ENCODE measurements at regions not wholly inside any gene's neighbourhood (a gene's known extent, or its start where the extent isn't known, plus 50 kb on each side); places are given as distances from the start of the nearest gene placed in this dataset.

DNA sequence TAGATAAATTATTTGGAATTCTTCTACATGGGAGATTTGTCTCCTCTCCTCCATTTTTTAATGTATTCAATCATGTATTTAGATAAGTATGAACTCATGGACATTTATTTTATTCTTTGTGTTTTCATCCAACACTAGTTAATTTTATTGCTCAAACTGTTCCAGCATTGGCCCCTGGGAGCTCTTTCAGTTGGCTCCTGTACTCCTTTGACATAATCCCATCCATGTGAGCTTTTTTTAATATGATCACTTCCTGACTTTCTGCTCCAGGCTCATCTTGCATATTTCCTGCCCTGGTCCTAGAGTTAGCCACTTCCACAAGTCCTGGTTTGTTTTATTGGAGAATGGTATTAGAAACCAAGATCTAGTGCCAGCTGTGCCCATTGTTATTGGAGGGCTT lies 419.0 kb upstream of the CDH11 start:
- H3K27ac Mint-ChIP-seq: no peak overlapping the region
- ATAC-seq (ENCODE audit: low read depth in 2 of 2): no peak
- H3K4me1 Mint-ChIP-seq: no peaks in the 10 kb centered on the region
- no peaks in the 10 kb centered on the region for H3K27me3 Mint-ChIP-seq
- H3K36me3 Mint-ChIP-seq: no peaks in the 10 kb centered on the region
- H3K4me3 Mint-ChIP-seq: no peak overlapping the region
- H3K9me3 Mint-ChIP-seq: peaks cover 0 to 18% (median 5%) of the 10 kb centered on the region in 7 donors
- no peak for DNase-seq

DNA sequence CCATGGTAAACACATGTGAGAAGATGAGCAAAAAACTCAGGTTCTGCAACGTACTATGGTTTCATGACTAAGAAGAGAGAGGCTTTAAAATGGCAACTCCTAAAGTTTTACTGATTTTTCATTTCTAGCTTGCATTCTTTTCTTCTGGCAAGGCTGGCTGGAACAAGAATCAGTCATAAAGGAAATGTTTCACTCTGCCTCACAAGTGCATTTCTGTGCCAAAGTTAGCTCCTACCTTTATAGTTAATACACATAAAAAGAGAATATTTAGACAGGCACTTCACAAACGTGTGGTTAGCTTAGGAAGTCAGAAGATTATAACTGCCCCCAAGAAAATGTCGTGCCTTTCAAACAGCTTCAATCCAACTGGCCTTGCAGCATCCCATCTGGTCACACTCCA lies 417.1 kb upstream of the CDH11 start:
- DNase-seq (no peak), ATAC-seq (ENCODE audit: low read depth in 2 of 2) (no peak)
- Mint-ChIP-seq H3K36me3 (no peaks in the 10 kb centered on the region), H3K4me3 (no peak overlapping the region), H3K27me3 (no peaks in the 10 kb centered on the region), H3K9me3 (peaks cover 0 to 21% (median 5%) of the 10 kb centered on the region in 7 donors), H3K4me1 (no peaks in the 10 kb centered on the region), H3K27ac (no peak overlapping the region)

DNA sequence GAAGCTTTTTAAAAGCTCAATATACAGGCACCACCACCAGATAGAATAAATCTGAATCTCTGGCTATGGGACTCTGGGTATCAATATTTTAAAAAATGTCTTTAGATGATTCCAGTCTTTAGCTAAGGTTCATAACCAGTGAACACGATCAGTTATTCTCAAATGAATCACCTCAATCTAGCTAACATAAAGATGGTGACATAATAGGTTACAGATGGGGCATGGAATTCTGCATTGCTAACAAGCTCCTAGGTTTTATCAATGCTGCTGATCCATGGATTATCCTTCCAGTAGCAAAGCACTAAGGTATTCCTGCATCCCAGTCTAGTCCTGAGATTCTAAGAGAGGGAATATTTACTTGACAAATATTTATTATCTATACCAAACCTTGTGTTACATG lies 415.5 kb upstream of the CDH11 start:
- no peaks in the 10 kb centered on the region for H3K27me3 Mint-ChIP-seq
- DNase-seq: no peak
- no peak for ATAC-seq (ENCODE audit: low read depth in 2 of 2)
- no peak overlapping the region for H3K27ac Mint-ChIP-seq
- peaks cover 0 to 14% (median 5%) of the 10 kb centered on the region in 7 donors for H3K9me3 Mint-ChIP-seq
- H3K36me3 Mint-ChIP-seq: no peaks in the 10 kb centered on the region
- H3K4me1 Mint-ChIP-seq: no peaks in the 10 kb centered on the region
- no peak overlapping the region for H3K4me3 Mint-ChIP-seq

DNA sequence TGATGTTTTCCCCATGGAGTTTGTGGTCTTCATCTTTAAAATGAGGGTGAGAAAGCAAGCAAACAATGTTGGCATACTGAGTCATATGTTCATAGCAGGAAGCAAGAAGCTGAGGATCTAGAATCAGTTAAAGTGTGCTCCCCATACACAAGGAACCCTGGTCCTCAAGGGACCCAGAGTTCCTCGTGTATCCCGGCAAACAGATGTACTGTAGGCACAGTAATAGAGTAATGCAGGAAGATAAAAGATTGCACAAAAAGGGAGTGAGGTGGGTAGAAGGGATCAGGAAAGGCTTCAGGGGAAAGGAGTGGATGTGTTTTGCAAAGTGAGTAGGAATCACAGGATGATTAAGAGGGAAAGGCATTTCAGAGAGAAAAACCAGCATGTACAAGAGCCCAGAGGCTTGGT lies 412.3 kb upstream of the CDH11 start:
- Mint-ChIP-seq H3K4me3 (no peak overlapping the region), H3K9me3 (peaks cover 0 to 18% (median 5%) of the 10 kb centered on the region in 7 donors), H3K27me3 (no peaks in the 10 kb centered on the region), H3K27ac (no peak overlapping the region), H3K4me1 (no peaks in the 10 kb centered on the region), H3K36me3 (peaks cover 0 to 4% of the 10 kb centered on the region in 2 donors)
- ATAC-seq (ENCODE audit: low read depth in 2 of 2) (no peak), DNase-seq (no peak)

- Mint-ChIP-seq H3K27me3 (no peaks in the 10 kb centered on the region), H3K36me3 (peaks cover 0 to 4% of the 10 kb centered on the region in 2 donors), H3K9me3 (peaks cover 0 to 13% (median 2%) of the 10 kb centered on the region in 7 donors), H3K4me1 (no peaks in the 10 kb centered on the region), H3K27ac (no peak overlapping the region), H3K4me3 (no peak overlapping the region)
- no peak for DNase-seq
- ATAC-seq (ENCODE audit: low read depth in 2 of 2): no peak
These were observed 411.0 kb upstream of the CDH11 start for GRCh38 chr16:65532846-65533245.

- DNase-seq (no peak), ATAC-seq (ENCODE audit: low read depth in 2 of 2) (no peak)
- Mint-ChIP-seq H3K4me1 (no peaks in the 10 kb centered on the region), H3K27me3 (no peaks in the 10 kb centered on the region), H3K27ac (no peak overlapping the region), H3K4me3 (no peak overlapping the region), H3K36me3 (peaks cover 0 to 4% of the 10 kb centered on the region in 2 donors), H3K9me3 (peaks cover 0 to 19% (median 5%) of the 10 kb centered on the region in 7 donors)
These were observed 410.4 kb upstream of the CDH11 start for GRCh38 chr16:65532258-65532657.

DNA sequence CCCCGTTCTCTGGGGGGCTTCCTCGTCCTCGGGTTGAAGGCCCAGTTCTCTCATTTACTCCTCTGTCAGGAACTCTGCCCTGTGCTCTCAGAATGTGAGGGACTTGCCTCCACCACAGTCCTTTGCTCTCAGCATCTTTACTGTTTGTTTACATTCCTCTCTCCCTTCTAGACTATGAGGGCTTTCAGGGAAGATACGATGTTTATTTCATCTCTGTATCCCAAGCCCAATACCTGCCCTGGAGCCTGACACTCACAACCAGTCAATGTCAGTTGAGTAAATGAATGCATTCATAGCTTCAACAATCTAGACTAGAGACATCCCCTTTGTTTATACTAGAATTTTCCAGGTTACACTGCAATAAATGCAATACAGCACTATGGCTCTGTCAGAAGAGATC lies 409.6 kb upstream of the CDH11 start:
- Mint-ChIP-seq H3K27ac (no peak overlapping the region), H3K27me3 (peaks cover 0 to 3% (median 0%) of the 10 kb centered on the region in 3 donors), H3K9me3 (peaks cover 0 to 19% (median 5%) of the 10 kb centered on the region in 7 donors), H3K4me1 (no peaks in the 10 kb centered on the region), H3K4me3 (no peak overlapping the region), H3K36me3 (peaks cover 0 to 4% of the 10 kb centered on the region in 2 donors)
- ATAC-seq (ENCODE audit: low read depth in 2 of 2) (no peak), DNase-seq (no peak)

GRCh38 chr16:65525707-65526106 lies 403.8 kb upstream of the CDH11 start:
- no peak overlapping the region for H3K27ac Mint-ChIP-seq
- no peak overlapping the region for H3K4me3 Mint-ChIP-seq
- H3K4me1 Mint-ChIP-seq: no peaks in the 10 kb centered on the region
- H3K9me3 Mint-ChIP-seq: peaks cover 0 to 11% (median 3%) of the 10 kb centered on the region in 7 donors
- no peaks in the 10 kb centered on the region for H3K36me3 Mint-ChIP-seq
- DNase-seq: no peak
- no peak for ATAC-seq (ENCODE audit: low read depth in 2 of 2)
- peaks cover 0 to 8% (median 0%) of the 10 kb centered on the region in 3 donors for H3K27me3 Mint-ChIP-seq

GRCh38 chr16:65524997-65525396 lies 403.1 kb upstream of the CDH11 start:
- H3K27me3 Mint-ChIP-seq: peaks cover 0 to 8% (median 0%) of the 10 kb centered on the region in 3 donors
- ATAC-seq (ENCODE audit: low read depth in 2 of 2) (no peak), DNase-seq (no peak)
- peaks cover 0 to 11% (median 4%) of the 10 kb centered on the region in 7 donors for H3K9me3 Mint-ChIP-seq
- no peaks in the 10 kb centered on the region for H3K4me1 Mint-ChIP-seq
- H3K27ac Mint-ChIP-seq: no peak overlapping the region
- H3K4me3 Mint-ChIP-seq: no peak overlapping the region
- no peaks in the 10 kb centered on the region for H3K36me3 Mint-ChIP-seq

DNA sequence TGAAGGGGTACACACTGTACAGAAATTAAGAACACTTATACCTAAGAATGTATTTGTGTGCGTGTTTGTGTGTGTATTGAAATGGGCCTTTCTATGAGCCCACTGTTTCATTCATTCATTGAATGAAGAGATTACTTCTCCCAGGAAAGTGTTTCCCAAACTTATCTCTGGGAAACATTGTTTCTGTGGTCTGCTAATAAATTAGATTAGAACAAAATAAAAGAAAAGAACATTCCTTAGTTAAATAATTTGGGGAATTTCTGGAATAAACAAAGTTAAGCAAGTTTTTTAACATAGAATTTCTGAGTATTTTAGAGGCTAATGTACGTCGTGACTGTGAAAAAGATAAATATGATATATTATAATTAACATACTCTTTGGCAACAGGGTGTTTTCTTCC lies 402.4 kb upstream of the CDH11 start:
- no peaks in the 10 kb centered on the region for H3K36me3 Mint-ChIP-seq
- H3K4me1 Mint-ChIP-seq: no peaks in the 10 kb centered on the region
- H3K4me3 Mint-ChIP-seq: no peak overlapping the region
- H3K27ac Mint-ChIP-seq: no peak overlapping the region
- peaks cover 0 to 8% (median 0%) of the 10 kb centered on the region in 3 donors for H3K27me3 Mint-ChIP-seq
- ATAC-seq (ENCODE audit: low read depth in 2 of 2): no peak
- DNase-seq: no peak
- H3K9me3 Mint-ChIP-seq: peaks cover 0 to 11% (median 3%) of the 10 kb centered on the region in 7 donors

DNA sequence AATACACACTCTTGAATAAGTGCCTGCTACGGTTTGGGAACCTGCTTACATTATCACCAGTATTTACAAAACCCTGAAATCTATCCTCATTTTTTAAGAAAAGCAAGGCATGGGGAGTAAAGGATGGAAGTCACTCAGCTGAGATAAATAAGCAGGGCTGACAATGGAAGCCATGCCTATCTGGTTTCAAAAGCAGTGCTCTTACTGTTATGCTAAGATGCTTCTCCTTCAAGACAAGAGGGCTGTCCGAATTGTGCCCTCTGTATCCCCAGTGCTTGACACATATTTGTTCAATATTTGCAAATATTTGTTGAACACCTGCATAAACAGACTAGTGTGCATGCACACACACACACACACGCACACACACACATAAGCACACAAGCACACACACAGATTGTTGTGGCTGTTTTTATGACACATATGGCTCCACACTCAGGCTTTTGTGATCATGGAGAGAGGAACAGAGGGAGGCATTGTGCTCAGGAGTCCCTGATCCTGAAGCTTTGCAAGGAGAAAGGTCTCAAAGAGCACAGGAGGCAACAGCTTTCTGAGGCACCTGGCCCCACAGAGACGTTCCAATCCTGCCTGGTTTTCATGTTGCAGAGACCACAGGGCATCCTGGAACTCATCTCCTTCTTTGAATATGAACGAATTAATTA lies 401.6 kb upstream of the CDH11 start:
- Mint-ChIP-seq H3K9me3 (peaks cover 0 to 11% (median 3%) of the 10 kb centered on the region in 7 donors), H3K4me1 (no peaks in the 10 kb centered on the region), H3K36me3 (no peaks in the 10 kb centered on the region), H3K27me3 (peaks cover 0 to 8% (median 0%) of the 10 kb centered on the region in 3 donors), H3K4me3 (no peak overlapping the region), H3K27ac (no peak overlapping the region)
- ATAC-seq (ENCODE audit: low read depth in 2 of 2) (no peak), DNase-seq (no peak)

GRCh38 chr16:65522412-65522811 lies 400.5 kb upstream of the CDH11 start:
- no peak overlapping the region for H3K4me3 Mint-ChIP-seq
- DNase-seq (no peak), ATAC-seq (ENCODE audit: low read depth in 2 of 2) (no peak)
- H3K9me3 Mint-ChIP-seq: peaks cover 0 to 6% (median 0%) of the 10 kb centered on the region in 7 donors
- no peaks in the 10 kb centered on the region for H3K4me1 Mint-ChIP-seq
- H3K36me3 Mint-ChIP-seq: no peaks in the 10 kb centered on the region
- peaks cover 0 to 8% (median 0%) of the 10 kb centered on the region in 3 donors for H3K27me3 Mint-ChIP-seq
- H3K27ac Mint-ChIP-seq: no peak overlapping the region

GRCh38 chr16:65521633-65522328 lies 399.9 kb upstream of the CDH11 start:
- peaks cover 0 to 5% (median 0%) of the 10 kb centered on the region in 7 donors for H3K9me3 Mint-ChIP-seq
- DNase-seq (no peak), ATAC-seq (ENCODE audit: low read depth in 2 of 2) (no peak)
- H3K4me1 Mint-ChIP-seq: no peaks in the 10 kb centered on the region
- no peaks in the 10 kb centered on the region for H3K36me3 Mint-ChIP-seq
- H3K4me3 Mint-ChIP-seq: no peak overlapping the region
- H3K27ac Mint-ChIP-seq: no peak overlapping the region
- peaks cover 0 to 5% (median 0%) of the 10 kb centered on the region in 3 donors for H3K27me3 Mint-ChIP-seq

DNA sequence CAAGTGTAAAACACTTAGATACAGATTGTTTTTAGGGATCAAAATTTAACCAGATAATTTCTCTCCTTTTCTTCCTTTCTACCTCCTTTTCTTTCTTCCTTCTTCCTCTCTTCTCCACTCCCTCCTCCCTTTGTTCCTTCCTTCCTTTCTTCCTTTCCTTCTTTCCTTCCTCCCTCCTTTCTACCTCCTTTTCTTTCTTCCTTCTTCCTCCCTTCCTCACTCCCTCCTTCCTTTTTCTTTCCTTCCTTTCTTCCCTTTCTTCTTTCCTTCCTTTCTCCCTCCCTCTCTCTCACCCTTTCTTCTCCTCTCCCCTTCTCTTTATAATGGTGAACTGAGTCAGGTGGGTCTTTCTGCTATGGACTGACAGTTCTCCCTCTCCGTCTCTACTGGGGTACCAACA lies 397.5 kb upstream of the CDH11 start:
- peaks cover 0 to 9% (median 2%) of the 10 kb centered on the region in 7 donors for H3K9me3 Mint-ChIP-seq
- DNase-seq: no peak

More for the DNA sequence above, 397.5 kb upstream of the CDH11 start:
- ATAC-seq (ENCODE audit: low read depth in 2 of 2): no peak
- H3K27me3 Mint-ChIP-seq: peaks cover 0 to 5% (median 0%) of the 10 kb centered on the region in 3 donors
- H3K4me3 Mint-ChIP-seq: no peak overlapping the region
- no peaks in the 10 kb centered on the region for H3K36me3 Mint-ChIP-seq
- no peaks in the 10 kb centered on the region for H3K4me1 Mint-ChIP-seq
- no peak overlapping the region for H3K27ac Mint-ChIP-seq

Measured in naive B cell (primary cell).